GM19025 (cell line): ENCODE measurements at regions not wholly inside any gene's neighbourhood (a gene's known extent, or its start where the extent isn't known, plus 50 kb on each side); places are given as distances from the start of the nearest gene placed in this dataset.

ENCODE experiments used
- ATAC-seq: cut with Tn5 transposase; IDR thresholded peaks from one replicate; pipeline ENCODE4 v1.9.1; 2021; ENCODE audit warnings: mild to moderate bottlenecking, low read depth, moderate library complexity; ENCODE audit not compliant: unreplicated experiment

- ATAC-seq = no peak
These were observed 196.1 kb upstream of the PACRGL start for GRCh38 chr4:20504146-20504545.

GRCh38 chr4:20505927-20506326, 194.3 kb upstream of the PACRGL start:
- ATAC-seq = no peak

DNA sequence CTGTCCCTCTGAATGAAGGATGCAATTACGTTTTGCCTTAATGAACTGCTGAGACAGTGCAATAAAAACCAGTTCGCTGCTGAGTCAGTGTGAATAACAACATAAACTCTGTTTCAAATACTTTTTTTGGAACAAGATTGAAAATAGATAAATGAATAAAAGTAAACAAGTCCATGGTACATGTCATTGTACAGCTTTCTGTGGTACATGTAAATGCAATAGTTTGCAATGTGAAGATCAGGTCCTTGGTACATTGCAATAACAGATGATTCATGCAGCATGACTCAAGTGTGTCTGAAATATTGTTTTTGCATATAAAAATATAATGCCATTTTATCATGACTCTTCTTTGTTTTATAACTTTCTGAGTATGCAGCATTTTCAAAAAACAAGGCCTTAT, 193.4 kb upstream of the PACRGL start:
- ATAC-seq = no peak

GRCh38 chr4:20509315-20509714, 190.9 kb upstream of the PACRGL start:
- no peak for ATAC-seq

DNA sequence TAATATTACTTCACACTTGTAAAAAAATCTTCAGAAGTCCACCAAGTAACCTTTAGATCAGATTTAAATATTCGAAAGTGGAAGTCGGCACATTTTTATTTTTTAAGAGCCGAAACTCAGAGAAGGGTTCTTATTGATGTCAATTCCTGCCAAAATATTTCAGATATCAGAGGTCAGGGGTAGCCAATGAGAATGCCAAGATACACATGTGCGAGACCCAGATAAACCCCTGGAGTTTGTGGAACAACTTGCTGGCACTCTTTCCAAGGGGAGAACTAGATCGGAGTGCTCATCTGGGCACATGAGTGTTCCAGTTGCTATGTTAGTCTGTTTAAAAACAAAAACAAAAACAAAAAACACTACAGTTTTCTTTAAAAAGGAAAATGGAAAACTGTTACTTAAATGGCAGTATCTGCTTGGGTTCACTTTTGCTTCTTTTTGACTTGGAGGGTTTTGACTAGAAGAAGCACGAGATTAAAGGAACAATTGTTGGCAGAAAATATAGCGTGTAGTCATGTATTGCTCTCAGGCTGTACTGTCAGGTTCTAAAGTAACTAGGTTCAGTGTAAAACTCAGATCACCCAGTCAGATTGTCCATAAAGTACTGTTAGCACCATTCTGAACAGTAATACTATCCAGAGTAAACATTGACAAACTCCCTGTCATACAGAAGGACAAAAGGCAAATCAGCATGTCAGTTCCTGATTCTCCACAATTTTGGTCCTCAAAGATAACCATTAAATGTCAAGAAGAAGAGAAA, 188.0 kb upstream of the PACRGL start:
- no peak for ATAC-seq

DNA sequence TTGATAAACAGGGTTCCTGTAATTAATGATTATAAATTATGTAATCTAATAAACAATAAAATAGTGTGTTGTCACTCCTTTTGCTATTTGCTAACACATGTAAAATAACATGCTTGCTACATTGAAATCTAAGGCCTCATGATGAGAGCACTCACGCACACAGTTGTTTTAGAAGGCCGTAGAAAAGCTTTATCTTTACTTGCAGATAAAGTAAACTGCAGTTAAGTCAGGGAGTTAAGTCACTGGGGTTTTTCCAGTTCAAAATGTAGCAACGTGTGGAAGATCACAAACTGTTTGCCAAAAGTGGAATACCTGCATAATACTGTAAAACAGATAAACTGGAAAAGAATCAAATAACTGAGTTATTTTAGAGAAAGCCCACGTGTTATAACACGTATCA, 187.3 kb upstream of the PACRGL start:
- ATAC-seq = no peak

DNA sequence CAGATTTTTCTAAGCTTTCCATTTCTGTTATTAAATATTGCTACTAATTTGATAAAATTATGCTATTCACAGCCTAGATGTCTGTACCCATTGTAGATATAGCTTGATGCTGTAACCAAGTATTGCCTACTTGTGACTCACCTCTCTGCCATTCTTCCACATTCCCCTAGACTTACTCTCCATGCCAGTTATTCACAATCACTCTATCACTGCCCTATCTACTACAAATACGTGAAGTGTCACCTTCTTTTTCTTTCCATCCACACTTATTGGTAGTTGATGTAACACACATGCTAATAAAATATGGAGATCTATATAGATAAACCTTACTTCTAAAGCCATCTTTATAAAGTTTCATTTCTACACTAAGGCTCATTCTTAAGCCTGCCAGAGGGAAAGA, 179.4 kb upstream of the PACRGL start:
- ATAC-seq = no peak

DNA sequence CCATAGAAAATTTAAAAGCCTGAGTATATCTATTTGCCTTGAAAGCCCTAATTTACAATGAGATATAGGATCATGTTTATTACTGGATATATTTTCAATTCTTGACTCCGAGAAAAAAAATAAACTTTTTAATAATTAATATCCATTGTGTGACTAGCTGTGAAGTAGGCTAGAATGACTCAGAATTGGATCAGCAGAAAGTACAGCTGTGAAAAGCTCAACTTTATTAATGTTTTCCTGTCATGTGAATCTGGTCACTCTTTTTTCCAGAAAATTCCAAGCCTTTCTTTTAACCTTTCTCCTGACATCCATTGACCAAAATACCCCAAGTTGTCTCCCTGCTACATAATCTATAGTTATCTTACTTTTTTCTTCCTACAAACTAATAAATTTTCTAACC, 171.8 kb upstream of the PACRGL start:
- no peak for ATAC-seq

DNA sequence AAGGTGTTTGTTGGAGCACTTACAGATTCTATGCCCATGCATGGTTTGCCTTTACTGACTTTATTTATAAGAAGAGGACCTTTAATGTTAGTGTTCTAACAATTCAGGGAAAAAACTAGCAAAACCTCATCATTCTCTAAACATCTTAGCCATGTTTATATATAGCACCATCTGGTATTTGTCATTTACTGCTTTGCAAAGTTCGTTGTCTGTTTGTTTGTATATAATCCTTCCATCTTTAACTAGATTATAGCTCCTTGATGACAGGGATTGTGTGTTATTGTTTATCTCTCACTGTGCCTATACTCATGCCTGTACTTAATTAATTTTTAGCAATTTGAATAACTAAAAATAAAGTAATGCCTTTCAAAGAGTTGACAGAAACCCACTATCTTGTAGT, 170.6 kb upstream of the PACRGL start:
- no peak for ATAC-seq

DNA sequence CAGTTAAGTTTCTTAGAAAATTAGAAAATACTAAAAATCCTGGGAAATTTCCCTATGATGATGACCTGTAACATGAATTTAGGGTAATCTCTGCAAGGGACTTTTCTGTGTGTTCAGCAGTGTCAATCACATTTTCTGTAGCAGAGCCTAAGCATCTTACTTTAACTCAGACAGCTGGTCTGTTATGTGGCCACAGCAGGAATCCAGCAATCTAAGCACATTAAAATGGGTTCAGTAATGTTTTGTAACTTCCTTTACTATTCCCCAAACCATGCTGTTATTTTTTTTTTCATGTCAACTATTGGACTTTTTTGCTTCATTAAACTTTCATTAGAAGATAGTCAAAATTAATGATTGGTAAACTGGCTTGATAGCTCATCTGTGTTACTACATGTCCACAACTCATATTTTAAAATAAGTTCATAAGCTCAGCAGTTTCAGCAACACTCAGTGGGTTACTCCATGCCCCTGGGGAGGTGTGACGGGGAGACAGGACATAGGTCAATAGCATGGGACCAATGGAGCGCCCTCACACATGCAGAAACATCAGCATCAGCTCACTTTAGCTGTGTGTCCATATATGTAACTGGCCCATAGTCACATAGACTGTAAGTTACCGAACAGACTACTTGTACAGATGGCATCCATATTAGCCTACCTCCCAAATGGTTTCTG, 168.0 kb upstream of the PACRGL start:
- ATAC-seq = no peak

DNA sequence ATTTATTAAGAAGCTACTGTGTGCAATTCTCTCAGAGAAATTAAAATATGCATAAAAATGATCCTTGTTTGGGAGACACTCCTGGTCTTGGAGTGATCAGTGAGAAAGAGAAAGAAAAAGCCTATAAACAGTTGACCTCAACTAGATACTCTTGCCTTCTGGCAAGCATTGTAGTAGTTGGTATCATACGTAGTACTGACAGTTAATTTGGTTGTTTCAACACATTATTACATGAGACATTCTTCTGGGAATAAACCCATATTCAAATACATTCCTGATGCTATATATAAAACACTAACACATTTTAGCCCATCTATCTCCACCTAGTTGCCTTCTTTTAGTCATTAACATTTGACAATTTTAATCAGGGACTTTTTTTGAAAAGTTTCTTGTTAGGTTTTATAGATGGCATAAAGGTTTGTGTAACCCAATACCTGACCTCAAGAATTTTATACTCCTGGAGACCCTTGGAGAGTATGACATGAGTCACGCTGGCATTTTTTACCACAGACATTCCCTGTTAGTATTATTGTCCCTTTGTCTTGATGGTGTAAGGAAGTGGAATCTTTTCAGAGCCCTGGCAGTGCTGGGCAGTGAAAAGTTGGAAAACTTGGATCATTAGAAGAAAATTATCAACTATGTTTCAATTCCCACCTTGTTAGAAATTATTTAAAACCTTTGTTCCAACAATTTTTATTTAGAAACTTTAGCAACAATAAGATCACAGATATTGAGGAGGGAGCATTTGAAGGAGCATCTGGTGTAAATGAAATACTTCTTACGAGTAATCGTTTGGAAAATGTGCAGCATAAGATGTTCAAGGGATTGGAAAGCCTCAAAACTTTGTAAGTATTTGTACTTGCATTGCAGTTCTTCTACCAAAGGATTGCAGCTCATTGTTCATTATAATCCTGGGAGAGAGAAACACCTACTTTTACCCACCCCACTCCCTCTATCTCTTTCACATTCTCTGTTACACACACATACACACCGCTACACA, 167.1 kb upstream of the PACRGL start:
- no peak for ATAC-seq

- ATAC-seq = no peak
These were observed 161.4 kb upstream of the PACRGL start for GRCh38 chr4:20538905-20539304.

- no peak for ATAC-seq
These were observed 157.1 kb upstream of the PACRGL start for GRCh38 chr4:20543131-20543530.

DNA sequence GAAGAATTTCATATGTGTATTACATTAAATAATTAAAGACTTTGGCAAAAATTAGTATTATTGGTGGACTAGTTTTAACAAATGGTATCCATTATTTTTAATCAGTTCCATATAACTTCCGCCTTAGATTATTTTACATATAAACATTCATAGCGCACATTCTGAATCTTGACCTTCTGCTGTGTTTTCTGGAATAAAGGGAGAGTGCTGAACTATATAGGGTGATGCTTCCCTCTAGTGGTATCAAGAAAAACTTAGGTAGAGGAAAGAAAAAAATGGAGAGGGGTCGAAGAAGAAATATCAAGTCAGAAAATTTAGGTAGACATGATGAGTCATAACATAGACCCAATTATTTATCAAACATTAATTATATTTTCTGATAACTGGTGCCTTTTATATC, 155.6 kb upstream of the PACRGL start:
- no peak for ATAC-seq

- ATAC-seq = no peak
These were observed 148.3 kb upstream of the PACRGL start for GRCh38 chr4:20552004-20552403.

DNA sequence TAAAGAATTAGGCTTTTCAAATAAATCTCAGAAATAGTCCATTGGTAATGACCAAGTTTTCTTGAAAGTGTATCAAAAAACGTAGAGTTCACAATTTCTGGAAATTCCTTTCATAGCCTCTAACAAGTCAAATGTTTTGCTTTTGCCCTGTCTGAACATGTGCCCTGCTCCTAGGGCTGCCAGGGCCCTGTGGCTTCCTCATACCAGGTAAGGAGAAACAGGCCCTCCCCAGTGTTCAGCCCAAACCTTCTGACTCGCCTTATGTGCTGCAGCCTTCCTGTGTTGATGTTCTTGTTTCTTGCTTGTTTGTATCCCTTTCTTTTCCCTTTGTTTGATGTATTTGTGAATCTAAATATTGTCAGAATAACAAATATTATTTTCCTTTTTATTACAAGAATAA, 146.1 kb upstream of the PACRGL start:
- ATAC-seq = no peak

DNA sequence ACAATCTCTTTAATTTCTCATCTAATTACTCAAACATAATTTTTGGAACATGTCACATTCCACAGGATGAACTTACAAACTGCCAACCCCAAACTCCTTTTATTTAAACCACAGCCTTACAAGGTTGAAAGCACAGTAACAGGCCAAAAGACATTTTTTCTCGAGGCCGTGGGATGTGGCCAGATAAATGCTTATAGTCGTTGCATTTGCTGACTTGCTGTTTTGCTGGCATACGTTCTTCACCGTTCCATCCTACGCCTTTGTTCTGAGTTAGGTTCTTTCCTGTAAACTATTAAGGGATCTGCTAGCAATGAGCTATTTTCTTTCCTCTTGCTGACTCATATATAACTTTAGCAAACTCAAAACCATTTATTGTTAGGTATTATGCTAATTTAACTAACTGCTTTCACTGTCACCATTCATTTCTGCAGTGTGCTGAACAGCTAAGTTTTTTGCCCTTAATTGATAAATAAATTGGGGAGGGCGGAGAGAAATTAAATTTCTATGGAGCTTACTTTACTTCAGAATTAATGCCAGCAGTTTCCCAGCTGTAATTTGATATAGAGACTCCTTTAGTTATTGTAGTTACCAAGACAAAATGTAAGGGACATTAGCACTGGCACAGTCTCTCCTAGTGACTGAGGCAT, 135.1 kb upstream of the PACRGL start:
- no peak for ATAC-seq

DNA sequence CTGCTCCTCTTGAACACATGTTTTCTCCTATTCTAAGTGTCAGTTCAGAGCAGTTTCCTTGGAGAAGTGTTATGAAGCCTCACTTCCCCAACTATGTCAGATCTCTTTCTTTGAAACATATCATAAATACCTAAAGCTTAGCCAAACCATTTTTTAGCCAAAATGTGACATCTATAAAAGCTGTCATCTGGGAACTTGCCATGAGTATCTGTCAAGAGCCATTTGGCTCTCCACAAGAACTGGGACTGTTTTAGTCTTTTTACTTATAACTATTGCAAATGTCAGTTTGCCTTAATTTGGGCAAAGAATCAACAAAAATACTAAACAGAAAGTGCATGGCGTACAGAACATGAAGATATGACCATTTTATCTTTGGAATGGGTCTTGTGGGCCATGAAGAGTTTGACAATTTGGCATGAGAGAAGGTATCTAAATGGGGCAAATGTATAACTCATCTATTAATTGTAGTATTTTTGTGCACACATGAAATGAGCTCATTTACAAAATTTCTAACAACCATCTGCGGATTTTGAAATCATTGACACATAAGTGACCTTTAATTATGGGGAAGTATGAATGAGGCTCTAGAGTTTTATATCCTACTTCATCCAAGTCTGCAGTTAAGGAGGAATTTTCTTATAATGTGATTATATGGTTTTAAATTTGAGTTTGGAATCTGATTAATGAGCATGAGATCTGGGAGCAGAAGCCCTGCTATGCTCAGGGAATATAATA, 129.1 kb upstream of the PACRGL start:
- no peak for ATAC-seq

GRCh38 chr4:20572976-20573375, 127.3 kb upstream of the PACRGL start:
- ATAC-seq = no peak

GRCh38 chr4:20574986-20575385, 125.3 kb upstream of the PACRGL start:
- ATAC-seq = no peak
